Tibial artery (tissue), 4 donors: ENCODE measurements at regions not wholly inside any gene's neighbourhood (a gene's known extent, or its start where the extent isn't known, plus 50 kb on each side); places are given as distances from the start of the nearest gene placed in this dataset.

ENCODE experiments used
- DNase-seq, 2 donors: peaks; one replicate each; pipeline ENCODE4 v3.0.0-alpha.2; 2019
- H3K27ac ChIP-seq, 2 donors: fragments of 200-600 bp; sonication (generic) in 1 of 2; 1 replicate in 1 of 2; 2 replicates in 1 of 2; pipeline ENCODE4 v1.5.1; 2018 to 2019; ENCODE audit warnings: mild to moderate bottlenecking in 1 of 2
- H3K27me3 ChIP-seq, 2 donors: fragments of 200-600 bp; sonication (generic) in 1 of 2; one replicate each; pipeline versions ENCODE4 v1.5.1 to v1.6.0; 2016 to 2019
- H3K36me3 ChIP-seq, 3 donors: fragments of 200-600 bp; sonication (generic) in 2 of 3; one replicate each; pipeline ENCODE4 v1.5.1; 2016 to 2019; ENCODE audit warnings: mild to moderate bottlenecking in 2 of 3
- H3K4me1 ChIP-seq, 4 donors: fragments of 200-600 bp; sonication (generic) in 2 of 4; 1 replicate in 3 of 4; 2 replicates in 1 of 4; pipeline ENCODE4 v1.5.1; 2016 to 2019
- H3K4me3 ChIP-seq, 2 donors: fragments of 200-600 bp; sonication (generic) in 1 of 2; 1 replicate in 1 of 2; 2 replicates in 1 of 2; pipeline ENCODE4 v1.5.1; 2018 to 2019; ENCODE audit warnings: mild to moderate bottlenecking in 2 of 2
- H3K9me3 ChIP-seq, 3 donors: fragments of 200-600 bp; sonication (generic) in 1 of 3; one replicate each; pipeline ENCODE4 v1.5.1; 2016 to 2019
- CTCF ChIP-seq, 2 experiments: fragments of 200-600 bp in 1 of 2; fragments of 450-650 bp in 1 of 2; IDR thresholded peaks; one replicate each; pipeline ENCODE4 v1.5.1; 2017 to 2019; ENCODE audit warnings: antibody characterized with exemption in 2 of 2, mild to moderate bottlenecking in 1 of 2, moderate library complexity in 1 of 2
- intact Hi-C: fragments of 100-400 bp; cut with DNase I; formaldehyde crosslinking; loops from one replicate; pipeline ENCODE4 v1.15.0; 2023; ENCODE audit warnings: low total_unique reads

DNA sequence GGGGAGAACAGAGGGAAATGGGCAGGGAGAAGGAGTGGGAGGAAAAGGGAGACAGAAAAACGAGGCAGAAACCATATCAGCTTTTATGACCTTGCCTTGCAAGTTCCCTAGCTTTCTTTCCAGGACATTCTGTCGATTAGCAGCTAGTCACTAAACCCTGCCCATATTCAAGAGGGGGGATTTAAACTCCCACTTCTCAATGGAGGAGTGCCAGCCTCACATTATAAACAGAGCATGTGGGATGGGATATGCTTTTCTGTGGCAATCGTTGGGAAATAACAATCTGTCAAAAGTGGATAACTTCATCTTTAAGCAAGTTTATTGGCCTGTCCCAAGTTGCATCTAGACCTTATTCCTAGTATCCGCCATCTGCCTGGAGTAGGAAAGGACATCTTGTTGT is 57.0 kb upstream of the TMEM170B start:
- H3K27ac ChIP-seq: no peak overlapping the region
- intact Hi-C loops: no loop called here
- TF ChIP-seq CTCF (IDR thresholded peaks at IDR 0.05): no peak

GRCh38 chr6:11479296-11479695 is 58.3 kb upstream of the TMEM170B start:
- Histone ChIP-seq H3K27ac (no peak overlapping the region), H3K9me3 (no peaks in the 10 kb centered on the region), H3K36me3 (no peaks in the 10 kb centered on the region), H3K4me3 (no peak overlapping the region), H3K27me3 (no peaks in the 10 kb centered on the region), H3K4me1 (no peaks in the 10 kb centered on the region)
- intact Hi-C loops: no loop called here
- no peak for TF ChIP-seq CTCF (IDR thresholded peaks at IDR 0.05)
- no peak for DNase-seq

More for the DNA sequence above, 57.0 kb upstream of the TMEM170B start:
- no peak for DNase-seq
- H3K4me3 ChIP-seq: no peak overlapping the region
- H3K27me3 ChIP-seq: no peaks in the 10 kb centered on the region
- no peaks in the 10 kb centered on the region for H3K4me1 ChIP-seq
- H3K9me3 ChIP-seq: no peaks in the 10 kb centered on the region
- no peaks in the 10 kb centered on the region for H3K36me3 ChIP-seq

DNA sequence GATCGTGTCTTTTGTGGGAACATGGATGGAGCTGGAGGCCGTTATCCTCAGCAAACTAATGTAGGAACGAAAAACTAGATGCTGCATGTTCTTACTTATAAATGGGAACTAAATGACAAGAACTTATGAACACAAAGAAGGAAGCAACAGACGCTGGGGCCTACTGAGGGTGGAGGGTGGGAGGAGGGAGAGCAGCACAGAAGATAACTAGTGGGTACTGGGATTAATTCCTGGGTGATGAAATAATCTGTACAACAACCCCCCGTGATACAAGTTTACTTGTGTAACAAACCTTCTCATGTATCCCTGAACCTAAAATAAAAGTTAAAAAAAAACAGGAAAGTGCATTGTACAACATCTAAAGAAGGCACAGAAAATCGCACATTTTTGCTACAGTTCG is 59.0 kb upstream of the TMEM170B start:
- TF ChIP-seq CTCF (IDR thresholded peaks at IDR 0.05): no peak
- intact Hi-C loops: no loop called here
- Histone ChIP-seq H3K27ac (no peak overlapping the region), H3K4me1 (peaks cover 0 to 2% (median under 1%) of the 10 kb centered on the region in 4 donors), H3K9me3 (no peaks in the 10 kb centered on the region), H3K27me3 (no peaks in the 10 kb centered on the region), H3K36me3 (no peaks in the 10 kb centered on the region), H3K4me3 (no peak overlapping the region)
- DNase-seq: no peak

- DNase-seq: no peak
- intact Hi-C loops: no loop called here
- TF ChIP-seq CTCF (IDR thresholded peaks at IDR 0.05): no peak
- Histone ChIP-seq H3K36me3 (no peaks in the 10 kb centered on the region), H3K27me3 (no peaks in the 10 kb centered on the region), H3K9me3 (no peaks in the 10 kb centered on the region), H3K4me1 (peaks cover 0 to 12% (median 4%) of the 10 kb centered on the region in 4 donors), H3K4me3 (no peak overlapping the region), H3K27ac (no peak overlapping the region)
Measured at GRCh38 chr6:11475016-11475415, 62.5 kb upstream of the TMEM170B start.

GRCh38 chr6:11473008-11473740 is 64.4 kb upstream of the TMEM170B start:
- peaks cover 0 to 12% (median 4%) of the 10 kb centered on the region in 4 donors for H3K4me1 ChIP-seq
- TF ChIP-seq CTCF (IDR thresholded peaks at IDR 0.05): no peak
- H3K9me3 ChIP-seq: no peaks in the 10 kb centered on the region
- H3K27ac ChIP-seq: no peak overlapping the region
- H3K27me3 ChIP-seq: no peaks in the 10 kb centered on the region
- intact Hi-C loops: no loop called here
- H3K36me3 ChIP-seq: no peaks in the 10 kb centered on the region
- DNase-seq: no peak
- peak overlapping the region; percentile 1 to 25 for H3K4me3 ChIP-seq
